Ovary (tissue), 3 donors: ENCODE measurements at regions not wholly inside any gene's neighbourhood (a gene's known extent, or its start where the extent isn't known, plus 50 kb on each side); places are given as distances from the start of the nearest gene placed in this dataset.

Experiments
- CTCF ChIP-seq, 3 donors: fragments of 450-650 bp in 2 of 3; fragments of 200-600 bp in 1 of 3; IDR thresholded peaks; one replicate each; pipeline versions ENCODE4 v1.5.1 to v1.8.0; 2016 to 2022; ENCODE audit warnings: antibody characterized with exemption in 3 of 3, mild to moderate bottlenecking in 1 of 3
- POLR2A ChIP-seq: fragments of 450-650 bp; IDR thresholded peaks from one replicate; pipeline ENCODE4 v1.6.1; 2017; ENCODE audit warnings: antibody characterized with exemption, mild to moderate bottlenecking, moderate library complexity
- donor health status: DM: no; HTN: no; CAD: no.

GRCh38 chr1:191974004-191974403 is 184.3 kb upstream of the RGS18 start:
- TF ChIP-seq CTCF (IDR thresholded peaks at IDR 0.05): no peak
- no peak for TF ChIP-seq POLR2A
